ENCODE measurements at regions not wholly inside any gene's neighbourhood (a gene's known extent, or its start where the extent isn't known, plus 50 kb on each side); places are given as distances from the start of the nearest gene placed in this dataset.
"Not testable (repeated sequence)": the region's sequence is repeated elsewhere in the genome, so short reads cannot be mapped to it uniquely, and the experiment has no call there.

GRCh38 chr10:42187501-42188195, 450.7 kb downstream of the ZNF33B start:
- not testable (repeated sequence) for TF ChIP-seq CTCF (IDR thresholded peaks at IDR 0.05; ENCODE audit: borderline replicate concordance, extremely low read depth, low read length, poor library complexity, severe bottlenecking); EZH2 (IDR thresholded peaks at IDR 0.05; ENCODE audit: borderline replicate concordance, low read depth, low read length, severe bottlenecking)

Data from DND-41 (cell line).